Natural killer cell (primary cell): ENCODE measurements at regions not wholly inside any gene's neighbourhood (a gene's known extent, or its start where the extent isn't known, plus 50 kb on each side); places are given as distances from the start of the nearest gene placed in this dataset.

Experiments used
- ATAC-seq, 3 donors: fragments of 150-1000 bp in 2 of 3; fragments of 200-7000 bp in 1 of 3; cut with Tn5 transposase; 1 replicate in 1 of 3; 2 replicates in 2 of 3; pipeline ENCODE4 v1.10.0; 2021; ENCODE audit warnings: mild to moderate bottlenecking in 2 of 3, moderate library complexity in 2 of 3
- DNase-seq, 2 donors: peaks; one replicate each; pipeline versions ENCODE4 v3.0.0 to v3.0.0-alpha.2; 2013 to 2021; ENCODE audit warnings: mixed read lengths in 1 of 2
- H3K27ac ChIP-seq: one replicate; pipeline ENCODE4 v1.5.1; 2013; ENCODE audit warnings: mild to moderate bottlenecking, low read length
- H3K27me3 ChIP-seq: one replicate; pipeline ENCODE4 v1.6.1; 2013; ENCODE audit warnings: low read length; ENCODE audit not compliant: control insufficient read depth, insufficient read depth
- H3K36me3 ChIP-seq: one replicate; pipeline ENCODE4 v1.6.1; 2013; ENCODE audit warnings: low read length; ENCODE audit not compliant: control insufficient read depth, insufficient read depth
- H3K4me1 ChIP-seq: one replicate; pipeline ENCODE4 v1.6.1; 2013; ENCODE audit warnings: low read length; ENCODE audit not compliant: control insufficient read depth, insufficient read depth
- H3K4me3 ChIP-seq: one replicate; pipeline ENCODE4 v1.5.1; 2013; ENCODE audit warnings: low read length
- H3K9me3 ChIP-seq: one replicate; pipeline ENCODE4 v1.6.1; 2013; ENCODE audit warnings: low read length; ENCODE audit not compliant: control insufficient read depth, insufficient read depth
- H3K27ac Mint-ChIP-seq, 2 donors: one replicate each; pipeline ENCODE4 v1.8.0; 2022; ENCODE audit warnings: mild to moderate bottlenecking in 2 of 2, mixed read lengths in 2 of 2, moderate library complexity in 1 of 2
- H3K27me3 Mint-ChIP-seq, 2 donors: one replicate each; pipeline ENCODE4 v1.8.0; 2022; ENCODE audit warnings: low read depth in 2 of 2, mixed read lengths in 2 of 2
- H3K36me3 Mint-ChIP-seq: one replicate; pipeline ENCODE4 v1.8.0; 2022; ENCODE audit warnings: mixed read lengths
- H3K4me1 Mint-ChIP-seq, 2 donors: one replicate each; pipeline ENCODE4 v1.8.0; 2022; ENCODE audit warnings: mixed read lengths in 2 of 2
- H3K4me3 Mint-ChIP-seq: one replicate; pipeline ENCODE4 v1.8.0; 2022; ENCODE audit warnings: mild to moderate bottlenecking, moderate library complexity, mixed read lengths
- H3K9me3 Mint-ChIP-seq, 2 donors: one replicate each; pipeline ENCODE4 v1.8.0; 2022; ENCODE audit warnings: mixed read lengths in 2 of 2
- CTCF ChIP-seq: fragments of 200-600 bp; IDR thresholded peaks from one replicate; pipeline ENCODE4 v1.8.0; 2022; ENCODE audit warnings: antibody characterized with exemption
- WGBS: methylation state at CpG from one replicate; pipeline ENCODE4 v1.1.7; 2013; ENCODE audit warnings: missing lambda C conversion rate; ENCODE audit not compliant: insufficient coverage; 5-methylcytosine and 5-hydroxymethylcytosine counted together
- intact Hi-C: fragments of 100-400 bp; cut with micrococcal nuclease; formaldehyde crosslinking; loops from one replicate; pipeline ENCODE4 v1.14.2; 2022

GRCh38 chr6:139625081-139625939 is 250.9 kb upstream of the CITED2 start:
- Mint-ChIP-seq H3K4me1 (peaks cover 4 to 5% of the 10 kb centered on the region in 2 donors), H3K27me3 (peaks cover 0 to 6% of the 10 kb centered on the region in 2 donors), H3K4me3 (no peak overlapping the region), H3K36me3 (no peaks in the 10 kb centered on the region), H3K9me3 (no peaks in the 10 kb centered on the region), H3K27ac (no peak overlapping the region)
- Histone ChIP-seq H3K4me1 (peaks cover 2% of the 10 kb centered on the region), H3K4me3 (no peak overlapping the region), H3K9me3 (no peaks in the 10 kb centered on the region), H3K36me3 (no peaks in the 10 kb centered on the region), H3K27me3 (peaks cover 3% of the 10 kb centered on the region), H3K27ac (no peak overlapping the region)
- no peak for TF ChIP-seq CTCF
- DNase-seq (no peak), ATAC-seq (peak in 2 of 3 donors; percentile 32 to 66)
- intact Hi-C loops: no loop called here
- WGBS: 56% methylated on average over 6 of the region's 6 CpGs

GRCh38 chr6:139623372-139623771 is 248.9 kb upstream of the CITED2 start:
- no peak for TF ChIP-seq CTCF
- Mint-ChIP-seq H3K36me3 (no peaks in the 10 kb centered on the region), H3K4me3 (no peak overlapping the region), H3K4me1 (peaks cover 4 to 5% of the 10 kb centered on the region in 2 donors), H3K9me3 (no peaks in the 10 kb centered on the region), H3K27me3 (peaks cover 3 to 9% of the 10 kb centered on the region in 2 donors), H3K27ac (no peak overlapping the region)
- no peaks in the 10 kb centered on the region for H3K36me3 ChIP-seq
- H3K9me3 ChIP-seq: no peaks in the 10 kb centered on the region
- H3K27me3 ChIP-seq: peaks cover under 1% of the 10 kb centered on the region
- no peak overlapping the region for H3K27ac ChIP-seq
- 94% methylated on average over 4 of the region's 4 CpGs for WGBS
- intact Hi-C loops: no loop called here
- no peak for DNase-seq
- peaks cover 2% of the 10 kb centered on the region for H3K4me1 ChIP-seq
- ATAC-seq: no peak
- no peak overlapping the region for H3K4me3 ChIP-seq

- Histone ChIP-seq H3K36me3 (no peaks in the 10 kb centered on the region), H3K4me1 (no peaks in the 10 kb centered on the region), H3K27me3 (no peaks in the 10 kb centered on the region), H3K27ac (no peak overlapping the region), H3K9me3 (no peaks in the 10 kb centered on the region), H3K4me3 (no peak overlapping the region)
- no peak for ATAC-seq
- Mint-ChIP-seq H3K4me3 (no peak overlapping the region), H3K27ac (no peak overlapping the region), H3K27me3 (peaks cover 9% of the 10 kb centered on the region in 2 donors), H3K4me1 (no peaks in the 10 kb centered on the region), H3K9me3 (no peaks in the 10 kb centered on the region), H3K36me3 (no peaks in the 10 kb centered on the region)
- intact Hi-C loops: no loop called here
- no peak for TF ChIP-seq CTCF
- WGBS: 85% methylated on average over 1 of the region's 1 CpG
- no peak for DNase-seq
Observed at GRCh38 chr6:139613496-139613895, 239.0 kb upstream of the CITED2 start.

- intact Hi-C loops: no loop called here
- Histone ChIP-seq H3K9me3 (no peaks in the 10 kb centered on the region), H3K36me3 (no peaks in the 10 kb centered on the region), H3K27ac (no peak overlapping the region), H3K27me3 (no peaks in the 10 kb centered on the region), H3K4me3 (no peak overlapping the region), H3K4me1 (no peaks in the 10 kb centered on the region)
- TF ChIP-seq CTCF: no peak
- ATAC-seq (no peak), DNase-seq (no peak)
- peaks cover 6 to 9% of the 10 kb centered on the region in 2 donors for H3K27me3 Mint-ChIP-seq
- no peaks in the 10 kb centered on the region for H3K9me3 Mint-ChIP-seq
- H3K36me3 Mint-ChIP-seq: no peaks in the 10 kb centered on the region
- no peak overlapping the region for H3K4me3 Mint-ChIP-seq
- no peak overlapping the region for H3K27ac Mint-ChIP-seq
- no peaks in the 10 kb centered on the region for H3K4me1 Mint-ChIP-seq
Observed at GRCh38 chr6:139612135-139612465, 237.7 kb upstream of the CITED2 start.
